ENCODE measurements at regions not wholly inside any gene's neighbourhood (a gene's known extent, or its start where the extent isn't known, plus 50 kb on each side); places are given as distances from the start of the nearest gene placed in this dataset.

- TF ChIP-seq POLR2A (IDR thresholded peaks at IDR 0.05) = no peak
- TF ChIP-seq CTCF (IDR thresholded peaks at IDR 0.05) = no peak
- H3K4me1 ChIP-seq = no peaks in the 10 kb centered on the region
- no peak overlapping the region for H3K4me3 ChIP-seq
- no peak for DNase-seq
- H3K27me3 ChIP-seq = no peaks in the 10 kb centered on the region
- no peaks in the 10 kb centered on the region for H3K36me3 ChIP-seq
- no peaks in the 10 kb centered on the region for H3K9me3 ChIP-seq
- H3K27ac ChIP-seq = no peak overlapping the region
These were observed 74.9 kb upstream of the SOD3 start for GRCh38 chr4:24720436-24720835.

GRCh38 chr4:24720979-24721378 lies 74.4 kb upstream of the SOD3 start:
- Histone ChIP-seq H3K4me3 (no peak overlapping the region), H3K4me1 (no peaks in the 10 kb centered on the region), H3K36me3 (no peaks in the 10 kb centered on the region), H3K27ac (no peak overlapping the region), H3K9me3 (no peaks in the 10 kb centered on the region), H3K27me3 (no peaks in the 10 kb centered on the region)
- no peak for DNase-seq
- no peak for TF ChIP-seq CTCF (IDR thresholded peaks at IDR 0.05)
- TF ChIP-seq POLR2A (IDR thresholded peaks at IDR 0.05) = no peak

GRCh38 chr4:24722026-24722568 lies 73.3 kb upstream of the SOD3 start:
- DNase-seq = no peak

GRCh38 chr4:24727390-24728224 lies 67.8 kb upstream of the SOD3 start:
- TF ChIP-seq CTCF (IDR thresholded peaks at IDR 0.05) (no peak), POLR2A (IDR thresholded peaks at IDR 0.05) (no peak)
- no peaks in the 10 kb centered on the region for H3K4me1 ChIP-seq
- no peak for DNase-seq
- H3K4me3 ChIP-seq = no peak overlapping the region
- H3K27me3 ChIP-seq = no peaks in the 10 kb centered on the region
- H3K27ac ChIP-seq = no peak overlapping the region
- no peaks in the 10 kb centered on the region for H3K36me3 ChIP-seq
- H3K9me3 ChIP-seq = no peaks in the 10 kb centered on the region

More at GRCh38 chr4:24722026-24722568, 73.3 kb upstream of the SOD3 start:
- Histone ChIP-seq H3K27me3 (no peaks in the 10 kb centered on the region), H3K4me1 (no peaks in the 10 kb centered on the region), H3K4me3 (no peak overlapping the region), H3K9me3 (no peaks in the 10 kb centered on the region), H3K27ac (no peak overlapping the region), H3K36me3 (no peaks in the 10 kb centered on the region)
- TF ChIP-seq CTCF (IDR thresholded peaks at IDR 0.05) = no peak
- TF ChIP-seq POLR2A (IDR thresholded peaks at IDR 0.05) = no peak

GRCh38 chr4:24729119-24729730 lies 66.1 kb upstream of the SOD3 start:
- no peak overlapping the region for H3K27ac ChIP-seq
- no peaks in the 10 kb centered on the region for H3K36me3 ChIP-seq
- H3K9me3 ChIP-seq = no peaks in the 10 kb centered on the region
- no peak for DNase-seq
- H3K4me1 ChIP-seq = no peaks in the 10 kb centered on the region
- no peak overlapping the region for H3K4me3 ChIP-seq
- no peaks in the 10 kb centered on the region for H3K27me3 ChIP-seq
- TF ChIP-seq CTCF (IDR thresholded peaks at IDR 0.05) (no peak), POLR2A (IDR thresholded peaks at IDR 0.05) (no peak)

Measured in Peyer's patch (tissue), 4 donors.